ENCODE measurements at regions not wholly inside any gene's neighbourhood (a gene's known extent, or its start where the extent isn't known, plus 50 kb on each side); places are given as distances from the start of the nearest gene placed in this dataset.
"Not testable (repeated sequence)": the region's sequence is repeated elsewhere in the genome, so short reads cannot be mapped to it uniquely, and the experiment has no call there.

DNA sequence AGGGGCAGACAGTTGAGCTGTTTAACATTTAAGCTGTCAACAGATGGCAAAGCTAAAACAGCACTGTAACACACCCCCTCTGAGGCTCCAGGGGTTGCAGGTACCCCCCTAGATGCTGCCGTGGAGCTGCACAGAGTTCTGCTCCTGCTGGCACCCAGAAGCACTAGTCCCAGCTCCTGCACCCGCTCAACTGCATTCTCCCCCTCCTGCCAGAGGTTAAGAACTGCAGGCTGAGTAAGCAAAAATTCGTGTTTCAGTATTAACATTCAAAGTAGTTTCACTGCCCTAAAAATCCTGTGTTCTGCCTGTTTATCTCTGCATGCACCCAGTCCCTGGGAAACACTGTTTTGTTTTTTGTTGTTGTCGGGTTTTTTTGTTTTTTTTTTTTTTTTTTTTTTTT is 790.8 kb upstream of the KCND2 start:
- DNase-seq: peak; percentile 5

- DNase-seq: no peak
Measured at GRCh38 chr7:119482671-119483070, 790.3 kb upstream of the KCND2 start.

- no peak for DNase-seq
Measured at GRCh38 chr7:119483364-119483763, 789.6 kb upstream of the KCND2 start.

- peak; percentile 33 for DNase-seq
Measured at GRCh38 chr7:119514326-119514725, 758.6 kb upstream of the KCND2 start.

DNA sequence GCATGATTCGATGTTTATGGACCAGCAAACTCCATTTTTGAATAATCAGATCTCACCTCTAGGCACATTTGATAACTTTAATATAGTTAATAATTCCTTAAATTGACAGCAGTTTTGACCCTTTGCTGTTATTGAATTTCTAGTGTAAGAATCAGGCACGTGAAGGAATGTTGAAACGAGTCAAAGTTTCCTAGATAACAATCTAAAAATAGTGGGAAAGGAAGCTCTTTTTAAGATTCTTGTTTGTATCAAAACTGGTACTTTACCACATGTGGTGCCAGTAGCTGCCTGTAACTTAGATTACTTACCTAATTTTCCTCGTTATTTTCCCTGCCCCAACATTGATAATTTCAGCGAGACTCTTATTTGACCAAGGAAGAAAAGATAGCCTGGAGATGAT is 757.8 kb upstream of the KCND2 start:
- no peak for DNase-seq

DNA sequence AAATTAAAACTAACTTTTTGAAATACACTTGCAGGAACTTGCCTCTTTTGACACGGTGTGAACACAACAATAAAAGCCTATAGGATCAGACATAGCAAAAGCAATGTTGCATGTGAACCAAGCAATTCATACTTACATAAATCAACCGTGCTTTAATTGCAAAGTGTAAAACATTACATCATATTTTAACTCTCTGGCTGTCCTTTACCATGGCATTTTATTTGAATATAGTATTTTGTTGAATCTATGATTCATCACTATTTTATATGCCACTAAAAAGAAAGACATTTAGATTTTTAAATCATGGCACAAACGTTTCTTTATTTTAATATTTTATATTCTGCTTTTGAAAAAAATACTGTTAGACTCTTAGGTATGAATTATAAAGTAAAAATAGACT is 757.0 kb upstream of the KCND2 start:
- DNase-seq: no peak

DNA sequence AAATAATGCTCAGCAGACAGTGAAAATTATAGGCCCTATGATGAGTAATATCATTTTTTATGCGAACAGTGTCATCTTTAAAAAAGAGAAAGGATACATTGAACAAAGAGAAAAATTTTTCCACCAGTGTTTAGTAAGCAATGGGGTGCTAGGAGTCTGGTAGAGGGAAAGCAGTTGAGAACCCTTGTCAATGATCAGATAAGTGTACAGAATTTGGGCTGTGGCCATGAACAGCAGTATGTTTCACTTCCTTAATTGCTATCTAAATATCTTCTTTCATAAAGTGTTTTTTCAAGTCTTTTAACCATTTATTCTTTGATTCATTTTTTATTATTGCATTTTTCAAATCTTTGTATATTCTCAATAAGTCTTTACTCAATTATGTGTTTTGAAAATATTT is 750.7 kb upstream of the KCND2 start:
- no peak for DNase-seq

DNA sequence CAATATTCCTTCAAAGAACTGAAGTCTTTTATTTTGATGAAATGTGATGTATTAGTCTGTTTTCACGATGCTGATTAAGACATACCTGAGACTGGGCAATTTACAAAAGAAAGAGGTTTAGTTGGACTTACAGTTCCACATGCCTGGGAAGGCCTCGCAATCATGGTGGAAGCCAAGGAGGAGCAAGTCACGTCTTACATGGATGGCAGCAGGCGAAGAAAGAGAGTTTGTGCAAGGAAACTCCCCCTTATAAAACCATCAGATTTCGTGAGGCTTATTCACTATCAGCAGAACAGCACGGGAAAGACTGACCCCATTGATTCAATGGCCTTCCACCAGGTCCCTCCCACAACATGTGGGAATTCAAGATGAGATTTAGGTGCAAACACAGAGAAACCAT is 750.3 kb upstream of the KCND2 start:
- DNase-seq: no peak

- peak; percentile 71 for DNase-seq
Measured at GRCh38 chr7:119545118-119545517, 727.9 kb upstream of the KCND2 start.

- DNase-seq: no peak
Measured at GRCh38 chr7:119555788-119556187, 717.2 kb upstream of the KCND2 start.

DNA sequence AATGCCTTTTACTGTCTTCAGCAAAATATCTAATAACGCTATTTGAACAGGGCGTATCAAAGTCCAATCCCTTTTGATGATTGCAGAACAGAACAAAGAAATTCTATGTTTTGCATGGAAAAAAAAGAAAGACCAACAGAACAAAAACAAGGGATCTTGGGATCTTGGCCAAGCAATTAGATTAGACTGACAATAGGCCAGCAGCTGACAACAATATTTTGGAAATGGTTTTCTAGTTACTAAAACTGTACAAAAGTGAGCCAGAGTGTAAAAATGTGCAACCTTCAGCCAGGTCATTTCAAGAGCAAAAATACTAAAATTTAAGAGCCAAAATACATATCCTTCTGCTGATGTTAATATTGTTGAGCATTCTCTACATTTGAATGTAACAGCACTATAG is 716.5 kb upstream of the KCND2 start:
- DNase-seq: no peak

DNA sequence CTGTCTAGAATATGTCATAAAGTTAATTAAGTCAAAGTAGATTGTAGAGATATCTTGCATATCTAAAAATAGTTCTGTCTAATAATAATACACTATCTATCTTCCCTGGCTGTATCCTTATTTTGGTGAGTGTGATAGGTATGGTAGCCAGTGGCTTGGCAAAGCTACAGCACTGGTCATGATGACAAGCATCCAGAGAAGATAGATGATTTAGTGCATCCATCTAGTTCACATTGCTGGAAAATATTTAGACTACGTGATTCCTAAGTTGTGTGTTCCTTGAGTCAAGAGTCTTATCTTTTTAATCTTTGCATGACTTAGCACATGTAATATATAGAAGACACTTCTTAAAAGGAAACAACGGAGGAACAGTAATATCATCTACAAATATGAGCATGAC is 711.2 kb upstream of the KCND2 start:
- peak; percentile 11 for DNase-seq

DNA sequence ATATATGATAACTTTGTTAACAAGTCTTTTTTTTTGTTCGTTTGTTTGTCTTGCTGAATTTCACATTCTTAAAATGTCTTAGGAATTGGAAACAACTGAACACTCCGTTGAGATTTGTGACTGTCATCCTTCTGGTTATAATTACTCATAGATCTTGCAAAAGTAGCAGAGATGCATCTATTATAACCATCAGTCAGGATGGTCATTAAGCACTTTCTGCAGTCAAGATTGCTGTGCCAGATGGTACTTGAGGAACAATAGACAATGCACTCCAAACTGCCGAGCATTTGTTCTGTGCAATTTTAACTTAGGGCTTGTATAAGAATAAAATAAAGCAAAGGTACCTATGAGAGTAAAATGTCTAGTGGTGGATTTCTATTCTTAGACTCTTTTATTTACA is 710.1 kb upstream of the KCND2 start:
- no peak for DNase-seq

GRCh38 chr7:119571666-119572065 is 701.3 kb upstream of the KCND2 start:
- no peak for DNase-seq

- no peak for DNase-seq
Measured at GRCh38 chr7:119572132-119572531, 700.8 kb upstream of the KCND2 start.

DNA sequence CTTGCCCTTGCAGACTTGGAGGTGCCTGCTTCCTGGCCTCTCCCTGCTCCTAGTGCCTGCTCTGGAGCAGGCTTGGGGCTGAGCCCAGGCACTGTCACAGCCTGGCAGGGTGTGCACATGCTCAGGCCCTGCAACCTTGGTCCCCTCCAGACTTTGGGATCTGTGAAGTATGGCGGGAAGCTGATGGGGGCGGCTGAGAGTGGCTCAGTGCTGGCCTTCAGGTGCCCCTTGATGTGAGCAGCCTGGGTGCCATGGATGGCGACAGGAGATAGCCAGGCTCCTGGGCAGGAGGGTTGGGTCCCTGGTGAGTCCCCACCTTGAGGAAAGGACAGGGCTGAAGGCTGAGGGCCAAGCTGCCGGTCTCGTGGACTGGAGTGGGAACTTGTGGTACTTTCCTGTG is 700.4 kb upstream of the KCND2 start:
- DNase-seq: no peak

DNA sequence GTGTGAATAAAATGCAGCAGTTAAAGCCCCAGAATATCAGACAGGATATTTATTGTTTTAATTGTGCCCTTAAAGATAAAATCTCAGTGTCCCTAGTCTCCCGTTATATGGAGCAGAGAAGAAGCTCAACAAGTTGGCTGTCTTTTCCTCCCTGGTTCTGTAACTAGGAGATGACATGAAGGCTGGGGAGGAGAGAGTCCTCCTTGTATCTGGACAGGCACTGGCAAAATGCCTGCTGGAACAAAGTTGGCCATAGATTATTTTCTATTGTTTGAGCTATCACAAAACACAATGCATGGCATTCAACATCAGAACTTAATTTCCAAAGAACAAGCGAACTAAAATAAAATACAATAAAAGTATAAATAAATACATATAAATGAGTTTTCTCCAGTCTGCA is 694.9 kb upstream of the KCND2 start:
- no peak for DNase-seq

DNA sequence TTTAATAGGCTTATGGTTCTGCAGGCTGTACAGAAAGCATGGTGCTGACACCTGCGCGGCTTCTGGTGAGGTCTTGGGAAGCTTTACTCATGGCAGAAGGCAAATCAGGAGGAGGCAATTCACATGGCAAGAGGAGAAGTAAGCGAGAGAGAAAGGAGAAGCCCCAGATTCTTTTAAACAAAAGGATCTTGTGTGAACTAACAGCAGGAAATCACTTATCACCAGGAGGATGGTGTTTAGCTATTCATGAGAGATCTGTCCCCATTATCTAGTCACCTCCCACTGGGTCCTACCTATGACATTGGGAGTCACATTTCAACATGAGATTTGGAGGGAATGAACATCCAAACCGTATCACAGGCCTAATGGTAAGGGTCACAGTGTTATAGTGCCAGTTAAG is 678.0 kb upstream of the KCND2 start:
- no peak for DNase-seq

- peak; percentile 61 for DNase-seq
Measured at GRCh38 chr7:119596651-119597050, 676.3 kb upstream of the KCND2 start.

DNA sequence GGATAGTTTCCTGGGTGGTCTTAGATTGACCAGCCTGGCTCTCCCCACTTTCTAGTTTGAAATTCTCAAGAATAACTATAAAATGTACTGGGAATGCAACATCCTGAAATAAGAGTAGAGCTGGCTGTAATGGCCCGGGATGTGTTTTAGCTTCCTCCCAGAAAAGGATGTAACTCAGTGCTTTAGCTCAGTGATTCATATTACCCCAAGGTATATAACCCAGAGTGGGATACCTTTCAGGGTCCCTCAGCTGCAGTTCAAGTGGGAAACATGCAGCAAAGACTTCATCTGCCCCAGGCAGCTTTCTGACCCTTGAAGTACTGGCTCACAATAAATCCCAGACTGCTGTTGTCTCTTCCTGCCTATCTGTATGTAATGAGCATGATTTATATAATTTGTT is 666.7 kb upstream of the KCND2 start:
- DNase-seq: no peak

DNA sequence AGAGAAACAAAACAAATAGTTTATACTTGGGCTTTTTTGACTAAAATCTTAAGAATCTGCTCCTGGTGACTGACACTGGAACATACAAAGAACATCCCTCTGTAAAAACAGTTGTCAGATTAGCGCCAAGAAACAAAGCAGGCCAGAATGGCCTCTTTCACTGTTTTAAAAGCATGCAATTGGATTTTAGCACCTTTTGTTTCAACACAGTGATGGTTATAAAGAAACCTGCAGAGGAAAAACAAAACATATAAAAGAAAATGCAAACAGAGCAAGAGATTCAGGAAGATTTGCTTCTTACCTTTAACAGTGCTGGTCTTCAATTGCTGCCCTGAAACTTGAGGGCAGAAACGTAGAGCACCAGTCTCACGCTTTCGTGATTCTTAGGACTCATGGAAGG is 652.2 kb upstream of the KCND2 start:
- no peak for DNase-seq

- DNase-seq: no peak
Measured at GRCh38 chr7:119623427-119623826, 649.5 kb upstream of the KCND2 start.

DNA sequence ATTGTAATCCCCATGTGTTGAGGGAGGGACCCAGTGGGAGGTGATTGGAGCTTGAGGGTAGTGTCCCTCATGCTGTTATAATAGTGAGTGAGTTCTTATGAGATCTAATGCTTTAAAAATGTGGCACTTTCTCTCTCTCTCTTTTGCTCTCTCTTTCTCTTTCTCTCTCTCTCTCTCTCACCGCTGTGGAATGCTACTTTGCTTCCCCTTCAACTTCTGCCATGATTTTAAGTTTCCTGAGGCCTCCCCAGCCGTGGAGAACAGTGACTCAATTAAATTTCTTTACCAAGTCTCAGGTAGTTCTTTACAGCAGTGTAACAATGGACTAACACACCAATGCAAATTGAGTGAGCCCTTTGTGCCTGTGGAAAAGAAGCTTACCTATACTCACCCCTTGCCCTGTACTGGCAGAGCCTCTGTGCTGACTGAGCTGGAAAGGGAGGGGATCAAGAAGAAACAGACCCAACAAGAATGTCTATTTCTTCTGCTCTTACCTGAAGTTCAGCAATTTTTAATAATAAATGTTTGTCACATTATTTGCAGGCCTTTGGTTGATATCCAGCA is 642.5 kb upstream of the KCND2 start:
- no peak for DNase-seq

DNA sequence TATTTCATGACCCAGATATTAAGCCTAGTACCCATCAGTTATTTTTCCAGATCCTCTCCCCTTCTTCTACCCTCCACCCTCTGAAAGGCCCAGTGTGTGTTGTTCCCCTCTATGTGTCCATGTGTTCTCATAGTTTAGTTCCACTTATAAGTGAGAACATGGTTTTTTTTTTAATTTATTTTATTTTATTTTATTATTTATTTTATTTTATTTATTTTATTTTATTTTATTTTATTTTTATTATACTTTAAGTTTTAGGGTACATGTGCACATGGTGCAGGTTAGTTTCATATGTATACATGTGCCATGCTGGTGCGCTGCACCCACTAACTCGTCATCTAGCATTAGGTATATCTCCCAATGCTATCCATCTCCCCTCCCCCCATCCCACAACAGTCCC is 639.2 kb upstream of the KCND2 start:
- not testable (repeated sequence) for DNase-seq

GRCh38 chr7:119640326-119640725 is 632.6 kb upstream of the KCND2 start:
- DNase-seq: peak; percentile 71

GRCh38 chr7:119640861-119641260 is 632.1 kb upstream of the KCND2 start:
- no peak for DNase-seq

All from NCI-H226 (cell line).